ENCODE measurements at regions not wholly inside any gene's neighbourhood (a gene's known extent, or its start where the extent isn't known, plus 50 kb on each side); places are given as distances from the start of the nearest gene placed in this dataset.
"Not testable (repeated sequence)": the region's sequence is repeated elsewhere in the genome, so short reads cannot be mapped to it uniquely, and the experiment has no call there.

DNA sequence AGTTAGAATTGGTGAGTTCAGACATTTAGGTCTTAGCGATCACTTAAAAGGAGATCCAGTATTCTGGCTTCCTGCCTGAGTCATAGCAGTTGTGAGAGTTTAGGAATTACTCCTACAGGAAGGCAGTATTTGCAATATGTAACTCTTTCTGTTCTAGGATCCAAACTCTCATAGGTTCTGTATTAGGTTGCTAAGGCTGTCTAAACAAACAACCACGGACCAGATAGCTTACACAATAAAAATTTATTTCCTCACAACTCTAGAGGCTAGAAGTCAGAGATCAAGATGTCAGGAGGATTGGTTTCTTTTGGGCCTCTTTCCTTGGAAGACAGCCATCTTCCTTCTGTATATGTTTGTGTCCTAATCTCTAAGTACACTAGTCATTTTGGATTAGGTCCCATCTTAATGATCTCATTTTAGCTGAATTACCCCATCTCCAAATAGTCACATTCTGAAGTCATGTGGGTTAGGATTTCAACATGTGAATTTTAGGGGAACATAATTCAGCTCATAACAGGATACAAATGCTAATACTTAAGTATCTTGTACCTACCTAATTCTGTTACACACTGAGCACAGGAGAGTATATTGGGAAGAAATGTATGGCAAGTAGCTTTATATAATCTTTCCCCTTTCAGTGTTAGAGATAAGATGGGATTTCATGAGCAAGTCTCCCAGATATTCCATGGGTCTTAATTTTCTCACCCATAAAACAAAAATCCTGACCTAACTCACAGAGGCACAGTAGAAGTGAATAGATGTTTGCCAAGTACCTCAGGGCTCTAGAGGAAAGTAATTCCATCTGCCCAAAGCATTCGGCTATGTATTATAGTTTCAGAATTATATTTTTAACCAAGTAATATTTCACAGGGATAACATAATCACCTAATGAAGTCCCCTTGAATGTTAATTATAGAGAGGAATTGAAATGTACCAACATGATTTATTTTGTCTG is 144.4 kb downstream of the PTBP2 start:
- DNase-seq: no peak

DNA sequence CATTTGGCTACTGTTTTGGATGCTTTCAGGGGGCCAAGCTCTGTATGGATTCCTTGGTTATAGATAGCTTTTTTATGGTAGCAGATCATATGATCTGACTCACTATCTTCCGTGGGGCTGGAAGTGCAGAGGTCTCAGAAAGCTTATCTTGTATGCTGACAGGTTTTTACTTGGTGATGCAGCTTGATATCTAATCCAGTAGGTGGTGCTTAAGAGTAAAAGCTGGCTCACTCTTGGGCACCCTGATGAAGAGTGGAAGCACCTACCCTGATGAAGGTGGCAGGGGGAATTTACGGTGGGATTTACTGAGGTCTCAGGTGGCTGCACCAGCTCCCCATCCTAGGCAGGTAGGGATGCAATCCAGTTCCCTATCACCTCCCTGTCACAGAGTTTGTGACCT is 151.2 kb downstream of the PTBP2 start:
- DNase-seq: no peak

DNA sequence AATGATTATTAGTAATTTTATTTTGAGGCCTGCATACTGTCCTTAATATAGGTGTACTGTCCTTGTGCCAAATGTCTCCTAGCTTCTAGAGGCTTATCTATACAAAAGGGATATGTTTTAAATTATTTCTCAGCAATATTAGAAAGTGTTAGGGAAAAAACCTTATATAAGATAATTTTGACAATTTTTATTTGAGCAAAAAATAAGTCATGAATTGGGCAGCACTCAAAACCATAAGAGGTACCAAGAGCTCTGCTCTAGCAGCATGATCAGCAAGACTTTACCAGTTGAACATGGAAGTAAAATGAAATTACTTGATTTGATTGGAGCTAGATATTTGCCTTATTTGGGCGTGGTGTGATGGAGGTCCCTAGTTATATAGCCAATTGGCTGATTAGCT is 157.1 kb downstream of the PTBP2 start:
- no peak for DNase-seq

DNA sequence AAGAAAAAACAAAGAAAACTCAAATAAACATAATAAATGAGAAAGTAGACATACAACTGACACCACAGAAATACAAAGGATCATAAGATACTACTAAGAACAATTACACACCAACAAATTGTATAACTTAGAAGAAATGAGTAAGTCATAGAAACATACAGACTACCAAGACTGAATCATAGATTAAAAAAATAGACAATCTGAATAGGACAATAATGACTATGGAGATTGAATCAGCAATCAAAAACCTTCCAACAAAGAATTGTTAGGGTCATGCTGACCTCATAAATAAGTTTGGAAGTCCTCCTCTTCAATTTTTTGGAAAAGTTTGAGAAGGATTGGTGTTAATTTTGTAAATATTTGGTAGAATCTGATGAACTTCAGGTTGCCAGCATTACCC is 159.0 kb downstream of the PTBP2 start:
- no peak for DNase-seq

DNA sequence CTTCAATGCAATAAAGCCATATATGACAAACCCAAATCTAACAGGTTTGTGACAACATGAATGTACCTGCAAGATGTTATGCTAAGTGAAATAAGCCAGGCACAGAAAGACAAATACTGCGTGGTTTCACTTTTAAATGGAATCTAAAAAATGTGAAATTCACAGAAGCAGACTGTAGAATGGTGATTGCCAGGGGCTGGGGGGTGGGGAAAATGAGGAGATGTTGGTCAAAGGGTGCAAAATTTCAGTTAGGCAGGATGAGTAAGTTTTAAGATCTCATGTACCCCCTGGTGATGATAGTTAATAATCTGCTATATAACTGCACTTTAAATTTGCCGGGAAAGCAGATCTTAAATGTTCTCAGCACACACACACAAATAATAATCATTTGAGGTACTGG is 160.5 kb downstream of the PTBP2 start:
- no peak for DNase-seq

DNA sequence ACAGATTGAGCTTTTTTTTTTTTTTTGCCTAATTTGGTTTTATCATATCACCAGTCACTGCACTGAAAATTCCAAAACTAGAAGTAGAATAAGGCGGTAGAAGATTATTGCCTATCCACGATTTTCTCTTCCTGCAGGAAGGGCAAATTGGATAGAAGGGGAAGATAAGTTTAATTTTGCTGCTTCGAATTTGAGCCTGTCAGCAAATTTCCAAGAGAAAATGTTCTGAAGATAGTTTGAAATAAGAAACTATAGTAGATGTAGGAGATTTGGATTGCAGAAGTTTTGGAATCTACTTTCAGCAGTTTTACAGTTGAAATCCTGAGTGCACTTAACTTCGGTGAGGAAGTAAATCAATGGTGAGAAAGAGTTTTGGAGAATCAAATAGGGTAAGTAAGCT is 164.9 kb downstream of the PTBP2 start:
- no peak for DNase-seq

DNA sequence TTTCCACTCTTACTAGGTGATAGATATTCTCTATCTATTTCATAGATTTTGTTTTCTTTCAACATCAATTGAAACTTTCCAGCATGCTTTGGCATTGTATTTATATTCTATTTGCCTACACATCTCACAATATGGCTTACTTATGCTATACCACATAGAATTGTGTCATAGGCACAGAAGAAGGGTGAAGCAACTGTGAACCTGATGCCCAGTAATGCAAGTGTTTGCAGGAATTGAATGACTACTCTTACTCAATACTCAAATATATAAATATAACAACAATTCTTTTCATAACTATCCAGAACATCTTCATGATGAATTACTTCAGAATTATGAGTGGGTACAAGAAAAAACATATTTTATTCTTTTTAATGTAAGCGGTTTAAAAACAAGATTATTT is 165.9 kb downstream of the PTBP2 start:
- DNase-seq: no peak

DNA sequence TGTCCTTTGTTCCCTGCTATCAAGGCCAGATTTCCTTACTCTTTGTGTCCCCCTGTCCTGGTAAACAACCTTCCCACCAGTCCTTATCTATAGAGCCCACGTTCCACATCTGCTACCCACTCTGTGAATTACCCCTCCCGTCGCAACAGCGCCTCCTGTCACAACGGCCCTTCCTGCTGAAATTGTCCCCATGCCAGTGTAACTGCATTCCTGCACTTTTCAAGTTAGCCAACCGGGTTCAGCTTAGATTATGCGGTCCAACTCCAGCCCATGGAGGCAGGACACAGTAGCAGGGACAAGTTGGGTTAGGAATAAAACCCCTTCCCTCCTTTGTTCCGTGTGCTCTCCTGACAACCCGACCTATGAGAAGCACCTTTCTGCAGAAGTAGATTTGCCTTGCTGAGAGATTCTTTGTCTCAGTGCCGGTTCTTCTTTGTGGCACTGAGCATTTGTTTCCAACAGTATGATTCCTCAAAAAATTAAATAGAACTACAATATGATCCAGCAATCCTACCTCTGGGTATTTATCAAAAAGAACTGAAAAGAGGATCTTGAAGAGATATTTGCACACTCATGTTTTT is 180.3 kb downstream of the PTBP2 start:
- no peak for DNase-seq

DNA sequence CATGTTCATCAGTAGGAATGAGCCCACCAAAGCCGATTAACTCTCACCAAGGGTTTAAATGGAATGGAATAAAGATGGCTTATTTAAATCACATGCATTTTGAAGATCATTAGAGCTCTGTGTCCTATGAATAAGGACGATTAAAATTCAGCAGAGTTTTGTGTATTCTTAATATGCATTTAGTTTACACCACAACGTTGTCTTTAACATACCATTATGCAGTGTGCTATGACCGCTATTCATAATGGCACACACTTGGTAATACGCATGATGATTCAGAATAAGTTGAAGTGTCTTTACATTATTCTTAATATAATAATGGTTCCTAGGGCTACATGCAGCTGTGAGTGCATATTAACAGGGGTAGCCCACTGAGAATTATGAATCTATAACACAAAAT is 190.7 kb downstream of the PTBP2 start:
- DNase-seq: no peak

DNA sequence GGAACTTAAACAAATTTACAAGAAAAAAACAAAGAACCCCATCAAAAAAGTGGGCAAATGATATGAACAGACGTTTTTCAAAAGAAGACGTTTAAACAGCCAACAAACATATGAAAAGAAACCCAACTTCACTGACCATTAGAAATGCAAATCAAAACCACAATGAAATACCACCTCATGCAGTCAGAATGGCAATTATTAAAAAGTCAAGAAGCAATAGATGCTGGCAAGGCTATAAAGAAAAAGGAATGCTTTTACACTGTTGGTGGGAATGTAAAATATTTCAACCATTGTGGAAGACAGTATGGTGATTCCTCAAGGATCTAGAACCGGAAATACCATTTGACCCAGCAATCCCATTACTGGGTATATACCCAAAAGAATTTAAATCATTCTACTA is 194.1 kb downstream of the PTBP2 start:
- DNase-seq: not testable (repeated sequence)

DNA sequence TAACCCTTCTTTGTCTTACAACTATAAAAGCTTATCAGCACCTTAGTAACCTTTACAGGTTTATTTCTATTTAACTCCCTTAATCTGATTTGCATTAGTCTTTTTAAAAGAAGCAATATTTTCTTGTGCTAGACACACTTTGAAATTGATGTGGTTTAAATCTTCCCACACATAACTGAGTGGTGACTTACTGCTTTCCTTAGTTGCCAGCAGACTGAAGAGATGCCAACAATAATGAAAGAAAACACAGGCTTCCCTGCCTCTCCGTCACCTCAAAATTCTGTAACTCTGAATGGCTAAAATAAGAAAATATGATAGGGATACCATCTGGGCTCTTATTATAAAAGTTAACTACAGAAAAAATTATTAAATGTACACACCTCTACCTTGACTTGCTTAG is 196.8 kb downstream of the PTBP2 start:
- DNase-seq: no peak

DNA sequence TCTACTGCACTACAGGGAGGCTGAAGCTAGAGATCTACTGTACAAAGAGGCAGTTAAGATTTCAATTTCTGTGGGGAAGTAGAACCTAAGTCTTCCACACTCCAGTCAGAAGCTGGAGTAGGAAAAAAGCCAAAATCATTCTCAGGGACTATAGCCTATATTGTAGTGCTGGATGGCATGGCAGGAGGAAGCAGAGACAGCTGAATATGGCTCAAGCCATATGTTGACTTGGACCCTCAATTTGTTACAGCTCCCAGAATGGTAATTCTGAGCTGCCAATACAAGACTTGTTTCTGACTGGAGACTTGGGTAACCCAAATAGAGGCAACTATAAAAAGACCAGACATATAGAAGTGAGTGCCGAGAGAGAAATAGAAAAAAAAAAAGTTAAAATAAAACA is 200.6 kb downstream of the PTBP2 start:
- no peak for DNase-seq

DNA sequence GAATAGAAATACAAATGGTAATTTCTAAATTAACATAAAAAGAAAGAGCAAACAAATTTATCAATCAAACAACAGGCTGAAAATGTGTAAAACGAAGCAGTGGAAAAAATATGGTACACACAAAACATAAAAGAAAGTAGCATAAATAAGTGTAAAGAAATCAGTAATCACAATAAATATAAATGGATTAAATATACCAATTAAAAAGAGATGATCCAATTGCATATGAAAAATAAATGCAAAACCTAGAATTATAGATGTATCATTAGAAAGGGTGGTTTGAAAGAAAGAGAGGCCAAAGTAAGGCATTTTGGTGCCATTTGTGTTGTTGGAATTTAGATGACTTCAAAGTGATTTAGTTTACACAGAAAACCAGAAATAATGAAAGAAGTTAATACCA is 202.2 kb downstream of the PTBP2 start:
- no peak for DNase-seq

DNA sequence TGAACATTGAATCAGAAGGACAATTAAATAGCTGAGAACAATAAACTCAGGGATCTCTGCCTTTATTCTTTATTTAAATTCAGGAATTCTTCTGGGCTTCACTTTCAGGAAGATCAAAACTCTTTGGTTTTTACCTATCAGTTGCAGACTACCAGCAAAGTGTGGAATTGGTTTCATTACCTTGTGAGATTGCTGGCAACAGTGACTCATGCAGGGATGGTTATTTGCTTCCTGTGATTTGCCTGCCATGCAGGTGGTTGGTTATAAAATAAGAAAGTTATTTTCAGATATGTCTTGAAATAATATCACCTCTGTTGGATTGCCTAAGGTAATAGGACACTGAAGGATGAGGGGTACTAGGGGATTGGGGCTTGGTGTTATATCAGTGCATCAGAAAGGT is 204.6 kb downstream of the PTBP2 start:
- no peak for DNase-seq

DNA sequence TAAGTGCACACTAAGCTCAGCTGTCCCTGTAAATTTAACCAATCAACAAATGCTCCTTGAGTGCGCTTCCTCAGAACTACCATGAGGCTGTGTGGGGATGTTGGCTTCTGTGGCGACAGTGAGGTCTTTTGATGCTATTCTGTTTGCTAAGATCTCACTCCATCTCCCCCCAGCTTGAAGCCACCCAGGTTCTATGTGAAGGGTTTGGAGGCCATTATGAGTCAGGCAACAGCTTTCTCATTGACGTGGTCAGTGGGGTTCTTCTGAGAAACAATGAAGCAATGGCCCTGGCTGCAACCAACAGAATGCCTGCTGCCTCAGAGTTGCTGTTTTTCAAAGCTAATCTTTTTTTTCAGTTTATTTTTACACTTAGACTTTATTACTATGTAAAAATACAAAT is 205.5 kb downstream of the PTBP2 start:
- DNase-seq: no peak

DNA sequence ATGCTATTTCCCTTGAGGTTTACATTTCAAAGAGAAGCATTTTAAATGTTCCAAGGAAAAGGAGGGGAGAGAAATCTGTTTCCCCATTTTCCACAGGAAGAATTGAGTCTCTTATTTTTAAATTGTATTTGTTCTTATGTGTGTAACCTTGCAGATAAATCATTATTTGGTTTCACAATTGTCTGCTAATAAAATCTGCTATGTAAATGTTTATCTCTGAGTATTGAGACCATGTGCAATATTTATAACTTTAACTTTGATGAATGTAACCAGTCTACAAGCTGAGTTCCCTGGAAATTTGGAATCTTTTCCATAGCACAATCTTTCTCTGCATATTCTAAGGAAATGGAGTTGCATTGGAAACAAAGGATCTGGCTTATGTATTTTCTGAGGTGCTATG is 209.6 kb downstream of the PTBP2 start:
- DNase-seq: no peak

DNA sequence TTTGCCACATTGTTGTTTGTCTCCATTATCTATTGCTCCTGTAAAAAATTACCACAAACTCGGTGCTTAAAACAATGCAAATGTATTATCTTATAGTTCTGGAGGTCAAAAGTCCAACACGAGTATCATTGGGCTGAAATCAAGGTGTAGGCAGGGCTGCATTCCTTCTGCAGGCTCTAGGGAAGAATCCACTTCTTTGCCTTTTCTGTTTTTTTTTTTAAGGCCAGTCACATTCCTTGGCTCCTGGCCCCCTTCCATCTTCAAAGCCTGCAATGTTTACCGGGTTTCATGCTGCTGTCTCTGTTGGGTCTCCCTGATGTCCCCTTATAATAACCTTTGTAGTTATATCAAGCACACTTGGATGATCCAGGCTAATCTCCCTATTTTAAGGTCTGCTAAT is 212.7 kb downstream of the PTBP2 start:
- DNase-seq: no peak

DNA sequence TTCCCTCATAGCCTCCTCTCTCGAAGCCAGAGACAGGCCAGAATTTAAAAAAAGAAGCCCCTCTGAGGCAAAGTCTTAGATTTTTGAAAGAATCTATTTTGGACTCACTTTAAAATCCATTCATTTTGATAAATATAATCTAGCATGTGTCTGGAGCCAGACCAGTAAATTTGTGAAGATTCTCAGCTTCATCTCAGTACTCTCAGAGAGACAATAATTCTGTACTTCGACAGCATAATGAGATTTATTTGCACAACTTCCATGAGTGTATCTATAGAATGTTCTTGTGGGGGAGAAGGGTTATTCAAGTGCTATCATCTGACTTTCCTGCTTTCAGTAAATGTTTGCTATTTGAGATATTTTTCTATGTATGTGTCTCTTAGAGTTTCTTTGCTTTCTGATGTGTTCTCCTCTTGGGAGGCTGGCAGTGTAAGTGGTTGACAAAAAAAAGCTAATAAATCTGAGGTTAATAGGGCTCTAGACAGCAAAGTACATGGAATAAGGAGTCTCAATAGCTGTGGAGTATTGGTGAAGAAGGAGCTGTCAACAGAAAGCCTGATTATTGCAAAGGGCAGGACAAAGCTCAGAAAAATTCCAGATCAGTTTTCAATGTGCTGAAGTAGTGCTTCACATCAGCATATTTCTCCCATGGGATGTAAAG is 223.0 kb downstream of the PTBP2 start:
- DNase-seq: no peak

DNA sequence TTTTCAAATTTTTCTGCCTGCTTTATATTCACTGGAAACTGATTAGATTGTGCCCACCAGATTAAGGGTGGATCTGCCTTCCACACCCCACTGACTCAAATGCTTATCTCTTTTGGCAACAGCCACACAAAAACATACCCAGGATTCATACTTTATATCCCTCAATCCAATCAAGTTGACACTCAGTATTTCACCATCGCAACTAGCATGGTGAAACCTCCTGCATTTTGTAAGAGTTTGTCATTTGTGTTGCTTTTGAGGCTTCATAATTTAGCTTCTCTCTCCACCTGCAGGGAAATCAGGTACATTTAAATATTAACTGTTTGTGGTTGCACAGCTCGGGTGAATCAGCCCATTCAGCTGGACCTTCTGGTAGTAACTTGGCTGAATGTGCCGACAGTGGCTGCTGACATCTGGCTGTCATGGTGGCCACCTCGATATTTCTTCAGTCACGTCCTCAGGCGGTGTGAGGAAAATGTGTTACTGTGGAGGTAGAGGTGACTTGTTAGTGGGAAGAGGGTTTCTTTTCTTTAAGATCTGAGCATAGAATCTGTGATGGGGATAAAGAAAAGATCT is 224.0 kb downstream of the PTBP2 start:
- DNase-seq: no peak

DNA sequence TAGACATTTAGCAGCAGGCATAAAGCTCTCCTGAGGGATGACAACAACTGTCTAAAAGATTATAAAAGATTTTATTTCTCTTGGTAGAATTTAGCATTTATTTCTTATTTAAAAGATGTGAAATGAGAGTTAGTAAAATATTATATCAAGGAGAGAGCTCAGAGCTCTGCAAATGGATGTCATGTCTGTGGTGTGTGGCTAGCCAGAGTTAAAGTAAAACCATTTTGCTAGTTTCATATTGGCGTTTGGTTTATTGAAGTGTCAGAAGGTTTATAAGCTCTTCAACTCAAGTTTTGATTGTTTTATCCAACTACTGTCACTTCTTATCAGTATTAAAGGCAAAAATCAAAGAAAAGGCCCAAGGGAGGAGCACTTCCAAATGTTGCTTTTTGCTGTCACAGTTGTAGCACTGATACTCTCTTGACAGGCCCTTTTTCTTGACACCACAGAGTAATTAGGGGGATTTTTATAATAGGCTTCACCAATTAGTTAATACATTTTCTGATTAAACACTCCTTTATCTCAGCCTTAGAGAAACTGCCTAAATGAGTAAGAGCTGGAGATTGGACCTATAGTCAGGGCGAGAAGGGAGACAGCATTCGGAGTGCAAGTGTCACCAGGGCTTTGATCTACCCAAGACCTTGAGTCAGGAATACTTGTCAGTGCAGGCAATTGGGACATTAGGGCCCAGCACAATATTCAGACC is 233.9 kb downstream of the PTBP2 start:
- no peak for DNase-seq

DNA sequence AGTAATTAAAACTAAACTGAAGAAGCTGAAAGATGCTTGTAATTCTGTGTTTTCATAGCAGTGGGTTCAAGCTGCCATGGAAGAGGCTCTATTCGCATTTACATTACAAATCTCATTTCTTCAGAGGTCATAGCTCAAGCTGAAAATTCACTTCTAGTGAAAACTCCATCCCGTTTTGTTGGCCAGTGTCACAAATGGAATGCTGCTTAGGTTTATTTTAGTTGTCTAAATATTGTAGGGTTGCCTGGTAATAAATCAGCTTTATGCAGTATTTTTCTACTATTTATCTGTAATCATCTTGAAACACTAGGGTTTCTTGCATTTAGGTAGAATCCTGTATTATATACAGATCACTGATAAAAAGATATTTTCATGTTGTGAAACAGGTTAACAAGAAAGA is 240.6 kb downstream of the PTBP2 start:
- DNase-seq: no peak

DNA sequence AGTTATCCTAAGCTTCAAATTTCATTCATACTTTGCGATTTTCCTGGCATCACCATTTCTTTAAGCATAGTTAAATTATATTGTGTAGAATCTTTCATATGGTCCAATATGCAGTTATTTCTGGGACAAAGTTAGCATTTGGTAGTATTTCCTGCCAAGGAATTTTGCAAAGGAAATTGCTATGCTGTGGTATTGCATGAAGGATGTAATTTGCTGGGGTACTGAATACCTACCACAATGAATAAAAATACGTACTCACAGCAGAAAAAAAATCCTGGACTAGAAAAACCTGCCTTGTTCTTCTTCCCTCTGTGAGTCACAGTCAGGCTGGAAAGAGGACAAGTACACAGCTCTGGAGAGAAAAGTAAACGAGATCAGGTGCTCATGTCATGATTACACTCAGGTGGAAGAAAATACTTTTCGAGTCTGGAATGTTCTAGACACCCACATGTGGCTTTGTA is 241.2 kb downstream of the PTBP2 start:
- DNase-seq: no peak

DNA sequence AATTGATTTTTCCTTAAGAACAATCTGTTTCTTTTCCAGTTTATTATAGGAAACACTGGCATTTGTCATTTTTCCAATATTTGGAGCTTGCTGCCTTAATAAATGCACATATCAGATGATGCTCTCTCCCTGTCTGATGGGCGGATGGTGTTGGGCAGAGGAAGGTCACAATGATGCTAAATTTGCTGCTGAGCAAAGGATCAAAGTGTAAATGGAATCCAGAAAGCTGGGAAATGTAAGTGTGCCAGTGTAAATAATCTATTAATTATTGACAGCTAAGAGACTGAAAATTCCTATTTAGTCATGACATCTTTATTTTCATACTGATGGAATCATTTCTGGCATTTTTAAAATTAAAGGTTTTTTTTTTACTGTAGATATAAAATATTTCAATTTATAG is 243.2 kb downstream of the PTBP2 start:
- DNase-seq: no peak

Data from activated CD4-positive, alpha-beta T cell treated with anti-CD3 and anti-CD28 coated beads, Interleukin-2, amount 50 U/mL, for 1 hour (primary cell).